PFSK-1 (cell line): ENCODE measurements at regions not wholly inside any gene's neighbourhood (a gene's known extent, or its start where the extent isn't known, plus 50 kb on each side); places are given as distances from the start of the nearest gene placed in this dataset.

ENCODE experiments used
- FOXP2 ChIP-seq: optimal IDR thresholded peaks from 2 replicates; pipeline ENCODE3; 2011; ENCODE audit warnings: borderline replicate concordance, control low read depth, inconsistent platforms; ENCODE audit not compliant: insufficient read depth; ENCODE audit errors: extremely low read length, extremely low read depth
- POLR2AphosphoS5 ChIP-seq: IDR thresholded peaks from 2 replicates; pipeline ENCODE4 v1.6.1; 2012; ENCODE audit warnings: low read depth, mild to moderate bottlenecking, control low read depth, low read length, moderate library complexity
- SIN3A ChIP-seq: IDR thresholded peaks from 2 replicates; pipeline ENCODE4 v1.6.1; 2012; ENCODE audit warnings: mild to moderate bottlenecking, low read length, moderate library complexity, borderline replicate concordance; ENCODE audit not compliant: insufficient read depth
- TAF1 ChIP-seq: IDR thresholded peaks from 2 replicates; pipeline ENCODE4 v1.6.1; 2012; ENCODE audit warnings: low read length, control low read depth, borderline replicate concordance; ENCODE audit not compliant: insufficient read depth
- TF ChIP-seq, protein P1 (sequence below), 2 experiments: IDR thresholded peaks; 2 replicates each; pipeline versions ENCODE4 v1.6.1 to v1.8.0; 2011 to 2012; ENCODE audit warnings: low read depth in 2 of 2, low read length in 2 of 2, control low read depth in 1 of 2, inconsistent platforms in 1 of 2, mild to moderate bottlenecking in 1 of 2, moderate library complexity in 1 of 2; ENCODE audit not compliant: insufficient read depth in 1 of 2

DNA sequence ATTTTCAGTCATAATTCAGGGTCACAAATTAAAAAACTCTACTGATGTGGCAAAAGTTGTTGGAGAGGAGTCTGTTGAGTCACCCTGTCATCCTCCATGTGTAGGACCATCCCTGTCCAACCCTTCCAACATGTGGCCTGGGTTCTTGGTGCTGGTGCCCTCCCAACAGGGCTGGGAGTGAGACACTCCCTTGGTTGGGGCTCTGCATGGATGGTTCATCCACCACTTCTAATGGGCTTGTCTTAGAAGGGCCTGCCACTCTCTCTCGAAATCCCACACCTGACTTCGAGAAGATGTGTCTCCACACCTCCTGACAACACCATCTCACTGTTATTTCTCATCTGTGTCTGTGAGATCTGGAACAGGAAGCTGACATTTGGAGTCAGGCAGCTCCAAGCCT is 312.2 kb upstream of the IRX4 start:
- TF ChIP-seq POLR2AphosphoS5 (no peak), TAF1 (no peak), SIN3A (no peak), FOXP2 (no peak)
- TF ChIP-seq, protein P1, sequence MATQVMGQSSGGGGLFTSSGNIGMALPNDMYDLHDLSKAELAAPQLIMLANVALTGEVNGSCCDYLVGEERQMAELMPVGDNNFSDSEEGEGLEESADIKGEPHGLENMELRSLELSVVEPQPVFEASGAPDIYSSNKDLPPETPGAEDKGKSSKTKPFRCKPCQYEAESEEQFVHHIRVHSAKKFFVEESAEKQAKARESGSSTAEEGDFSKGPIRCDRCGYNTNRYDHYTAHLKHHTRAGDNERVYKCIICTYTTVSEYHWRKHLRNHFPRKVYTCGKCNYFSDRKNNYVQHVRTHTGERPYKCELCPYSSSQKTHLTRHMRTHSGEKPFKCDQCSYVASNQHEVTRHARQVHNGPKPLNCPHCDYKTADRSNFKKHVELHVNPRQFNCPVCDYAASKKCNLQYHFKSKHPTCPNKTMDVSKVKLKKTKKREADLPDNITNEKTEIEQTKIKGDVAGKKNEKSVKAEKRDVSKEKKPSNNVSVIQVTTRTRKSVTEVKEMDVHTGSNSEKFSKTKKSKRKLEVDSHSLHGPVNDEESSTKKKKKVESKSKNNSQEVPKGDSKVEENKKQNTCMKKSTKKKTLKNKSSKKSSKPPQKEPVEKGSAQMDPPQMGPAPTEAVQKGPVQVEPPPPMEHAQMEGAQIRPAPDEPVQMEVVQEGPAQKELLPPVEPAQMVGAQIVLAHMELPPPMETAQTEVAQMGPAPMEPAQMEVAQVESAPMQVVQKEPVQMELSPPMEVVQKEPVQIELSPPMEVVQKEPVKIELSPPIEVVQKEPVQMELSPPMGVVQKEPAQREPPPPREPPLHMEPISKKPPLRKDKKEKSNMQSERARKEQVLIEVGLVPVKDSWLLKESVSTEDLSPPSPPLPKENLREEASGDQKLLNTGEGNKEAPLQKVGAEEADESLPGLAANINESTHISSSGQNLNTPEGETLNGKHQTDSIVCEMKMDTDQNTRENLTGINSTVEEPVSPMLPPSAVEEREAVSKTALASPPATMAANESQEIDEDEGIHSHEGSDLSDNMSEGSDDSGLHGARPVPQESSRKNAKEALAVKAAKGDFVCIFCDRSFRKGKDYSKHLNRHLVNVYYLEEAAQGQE (IDR thresholded peaks at IDR 0.05; ENCODE audit: insufficient read depth in 1 of 2, low read depth in 2 of 2, low read length in 2 of 2), result no peak
